GM12891 (cell line): ENCODE measurements at regions not wholly inside any gene's neighbourhood (a gene's known extent, or its start where the extent isn't known, plus 50 kb on each side); places are given as distances from the start of the nearest gene placed in this dataset.
"Not testable (repeated sequence)": the region's sequence is repeated elsewhere in the genome, so short reads cannot be mapped to it uniquely, and the experiment has no call there.

Experiments used
- DNase-seq: peaks from one replicate; pipeline ENCODE4 v3.0.0; 2011; ENCODE audit warnings: low spot score; ENCODE audit not compliant: insufficient read length
- FAIRE-seq: peaks from 2 replicates; lab custom pipeline; 2011; peaks lifted over from hg19 to GRCh38; lab: Jason Lieb, UNC
- PAX5 ChIP-seq: IDR thresholded peaks from 2 replicates; pipeline ENCODE4 v1.6.1; 2011; ENCODE audit warnings: low read length, moderate library complexity, mild to moderate bottlenecking; ENCODE audit not compliant: insufficient read depth, severe bottlenecking
- POLR2A ChIP-seq: IDR thresholded peaks from 2 replicates; pipeline ENCODE4 v1.6.1; 2011; ENCODE audit warnings: low read depth, low read length, control low read depth
- POLR2AphosphoS5 ChIP-seq: IDR thresholded peaks from 2 replicates; pipeline ENCODE4 v1.6.1; 2011; ENCODE audit warnings: low read depth, low read length, control low read depth
- POU2F2 ChIP-seq: IDR thresholded peaks from 2 replicates; pipeline ENCODE4 v1.6.1; 2011; ENCODE audit warnings: low read depth, mild to moderate bottlenecking, control low read depth, low read length, moderate library complexity
- SPI1 ChIP-seq: IDR thresholded peaks from 2 replicates; pipeline ENCODE4 v1.6.1; 2011; ENCODE audit warnings: low read depth, low read length, control low read depth
- TAF1 ChIP-seq: IDR thresholded peaks from 2 replicates; pipeline ENCODE4 v1.6.1; 2011; ENCODE audit warnings: low read depth, low read length, control low read depth

GRCh38 chr4:13918991-13919441 is 291.5 kb upstream of the BOD1L1 start:
- FAIRE-seq, result no peak
- no peak for TF ChIP-seq POU2F2
- TF ChIP-seq PAX5, result no peak
- TF ChIP-seq SPI1, result no peak
- no peak for TF ChIP-seq TAF1
- TF ChIP-seq POLR2A, result no peak
- no peak for TF ChIP-seq POLR2AphosphoS5
- no peak for DNase-seq

DNA sequence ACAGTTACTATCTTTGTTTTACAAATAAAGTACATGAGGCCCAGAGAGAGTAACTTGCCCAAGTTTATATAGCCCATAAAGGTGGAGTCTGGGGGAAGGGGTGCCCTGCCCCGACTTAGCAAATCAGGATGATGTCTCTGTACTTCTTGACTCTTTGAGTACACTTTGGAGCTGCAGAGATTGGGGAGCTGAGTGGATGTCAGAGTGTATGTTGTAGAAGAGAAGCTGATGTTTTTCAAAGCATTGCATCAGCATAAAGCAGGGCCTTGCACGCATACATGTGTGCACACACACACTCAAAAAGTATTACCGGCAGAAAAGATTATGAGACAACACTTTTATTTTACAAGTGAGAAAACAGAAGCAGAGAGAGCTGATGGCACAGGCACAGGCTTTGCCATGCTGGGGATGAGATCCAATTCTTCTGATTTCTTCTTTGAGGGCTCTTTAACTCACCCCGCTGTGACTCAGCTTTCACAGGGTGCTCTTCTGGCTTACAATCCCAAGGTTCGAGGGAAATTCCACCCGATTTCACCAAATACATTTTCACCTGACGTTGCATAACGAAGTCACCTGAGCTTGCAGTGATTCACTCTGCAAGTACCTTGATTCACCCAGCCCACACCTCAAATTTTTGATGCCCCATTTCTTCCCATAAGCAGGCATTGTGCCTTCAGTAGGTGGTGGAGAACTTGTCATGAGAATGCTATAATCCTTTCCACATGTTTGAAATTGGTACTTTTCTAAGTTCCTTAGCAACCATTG is 292.8 kb upstream of the BOD1L1 start:
- FAIRE-seq, result no peak
- DNase-seq, result no peak
- no peak for TF ChIP-seq TAF1
- TF ChIP-seq SPI1, result no peak
- TF ChIP-seq POU2F2, result no peak
- no peak for TF ChIP-seq POLR2A
- no peak for TF ChIP-seq POLR2AphosphoS5
- no peak for TF ChIP-seq PAX5

DNA sequence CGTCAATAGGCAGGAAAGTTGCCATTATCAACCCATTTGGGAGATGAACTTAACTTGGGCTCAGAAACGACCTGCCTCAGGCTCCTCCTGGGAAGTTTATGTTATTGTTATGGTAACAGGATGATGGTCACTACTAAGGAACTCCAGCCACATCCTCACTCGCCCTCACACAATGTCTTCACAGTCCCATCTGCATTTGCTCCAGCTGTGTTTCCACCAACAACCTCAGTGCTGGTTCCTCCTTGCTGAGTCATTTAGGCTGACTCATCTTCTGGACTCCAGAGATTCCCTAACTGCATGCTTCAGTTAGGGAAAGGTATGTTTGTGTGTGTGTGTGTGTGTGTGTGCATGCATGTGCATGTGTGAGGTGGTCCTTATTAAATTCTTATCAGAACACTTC is 293.4 kb upstream of the BOD1L1 start:
- FAIRE-seq (no peak), DNase-seq (no peak)
- TF ChIP-seq PAX5, result no peak
- TF ChIP-seq POLR2AphosphoS5, result no peak
- TF ChIP-seq SPI1, result no peak
- TF ChIP-seq POLR2A, result no peak

GRCh38 chr4:13921805-13922204 is 294.3 kb upstream of the BOD1L1 start:
- no peak for DNase-seq
- no peak for FAIRE-seq
- TF ChIP-seq TAF1 (no peak), POLR2AphosphoS5 (no peak), PAX5 (no peak), SPI1 (no peak), POLR2A (no peak), POU2F2 (no peak)

DNA sequence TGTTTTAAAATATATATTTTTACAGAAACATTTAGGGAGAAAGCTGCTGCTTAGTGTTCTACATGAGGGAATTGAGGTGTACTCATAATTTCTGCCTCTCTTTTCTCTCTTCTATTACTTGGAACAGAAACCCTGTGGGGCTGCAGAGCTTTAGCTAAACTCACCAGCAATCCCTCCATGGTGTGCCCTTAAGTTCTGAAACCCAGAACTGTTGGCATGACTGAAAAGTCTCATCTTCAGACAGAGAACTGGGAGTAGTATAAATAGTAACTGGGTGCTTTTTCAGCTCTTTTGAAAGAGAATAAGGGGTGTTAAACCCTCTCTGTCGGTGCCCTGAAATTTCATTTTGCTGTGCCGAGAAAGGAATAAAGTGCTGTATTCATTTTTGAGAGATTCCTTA is 294.9 kb upstream of the BOD1L1 start:
- FAIRE-seq, result no peak
- TF ChIP-seq PAX5, result no peak
- no peak for TF ChIP-seq POLR2A
- TF ChIP-seq POU2F2, result no peak
- TF ChIP-seq SPI1, result no peak
- TF ChIP-seq POLR2AphosphoS5, result no peak
- no peak for TF ChIP-seq TAF1
- no peak for DNase-seq

GRCh38 chr4:13922873-13923645 is 295.5 kb upstream of the BOD1L1 start:
- DNase-seq (no peak), FAIRE-seq (no peak)
- TF ChIP-seq POLR2A (no peak), PAX5 (no peak), SPI1 (no peak), POLR2AphosphoS5 (no peak)

GRCh38 chr4:13924900-13925299 is 297.4 kb upstream of the BOD1L1 start:
- DNase-seq, result not testable (repeated sequence)

DNA sequence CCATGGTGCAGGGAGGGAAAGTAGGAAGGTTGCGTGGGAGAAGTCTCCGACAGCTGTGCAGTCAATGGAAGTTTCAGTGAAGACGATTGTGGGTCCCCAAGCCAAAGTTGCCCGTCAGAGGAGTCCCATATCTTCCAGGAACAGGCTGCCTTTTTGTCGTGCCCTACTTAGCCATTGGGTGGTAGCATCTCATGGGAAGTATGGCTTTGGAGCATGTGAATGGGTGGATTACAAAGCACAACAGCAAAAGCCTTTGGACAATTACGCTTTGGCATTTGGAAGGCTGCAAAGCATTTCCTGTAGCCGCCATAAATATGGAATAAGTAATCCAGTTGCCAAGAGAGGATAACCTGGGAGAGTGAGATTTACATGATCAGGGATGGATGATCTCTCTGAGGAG is 300.7 kb upstream of the BOD1L1 start:
- TF ChIP-seq PAX5 (no peak), TAF1 (no peak), SPI1 (no peak), POU2F2 (no peak), POLR2A (no peak), POLR2AphosphoS5 (no peak)
- FAIRE-seq (no peak), DNase-seq (no peak)

More at GRCh38 chr4:13924900-13925299, 297.4 kb upstream of the BOD1L1 start:
- FAIRE-seq, result not testable (repeated sequence)

- TF ChIP-seq SPI1 (no peak), POLR2A (no peak), POU2F2 (no peak), POLR2AphosphoS5 (no peak), TAF1 (no peak), PAX5 (no peak)
- DNase-seq (no peak), FAIRE-seq (no peak)
These were observed 302.6 kb upstream of the BOD1L1 start for GRCh38 chr4:13930155-13930554.

DNA sequence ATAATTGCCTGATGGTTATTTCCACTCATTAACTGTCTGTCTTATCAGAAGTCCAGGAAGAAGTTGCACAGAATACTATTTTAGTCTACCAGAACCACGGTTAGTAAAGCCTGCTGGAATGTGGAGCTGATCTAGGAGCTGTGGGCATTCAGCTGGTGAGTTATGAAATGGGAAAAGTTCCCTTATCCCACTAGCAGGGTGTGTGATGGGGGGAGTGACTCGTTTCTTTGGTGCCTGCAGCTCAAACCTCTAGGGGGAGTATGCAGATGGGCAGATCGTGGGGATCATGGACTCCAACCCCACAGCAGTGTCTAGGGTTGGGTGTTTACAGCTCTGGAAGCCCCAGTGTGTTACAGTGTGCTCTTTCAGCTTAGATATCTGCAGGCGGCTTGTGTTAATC is 305.7 kb upstream of the BOD1L1 start:
- TF ChIP-seq POLR2A, result no peak
- TF ChIP-seq POLR2AphosphoS5, result no peak
- TF ChIP-seq PAX5, result no peak
- no peak for TF ChIP-seq POU2F2
- no peak for TF ChIP-seq SPI1
- TF ChIP-seq TAF1, result no peak
- DNase-seq (no peak), FAIRE-seq (no peak)

DNA sequence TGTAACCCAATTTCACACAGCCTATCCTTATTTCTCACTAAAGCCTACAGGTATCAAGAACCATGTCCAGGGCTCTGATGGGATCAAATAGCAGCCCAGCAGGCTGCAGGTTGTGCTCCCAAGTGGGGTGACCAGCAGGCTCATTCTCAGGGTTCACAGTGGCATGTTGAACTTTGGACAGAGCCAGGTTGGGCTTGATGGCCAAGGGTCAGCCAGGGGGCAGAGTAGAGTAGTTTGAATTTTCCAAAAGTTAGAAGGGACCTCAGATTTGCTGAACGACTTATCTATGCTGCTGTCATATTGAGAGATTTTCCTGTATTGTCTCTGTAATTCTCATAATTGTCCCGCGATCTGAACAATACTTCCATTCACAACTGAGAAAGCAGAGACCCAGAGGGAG is 310.8 kb upstream of the BOD1L1 start:
- FAIRE-seq (no peak), DNase-seq (no peak)

More for the DNA sequence above, 310.8 kb upstream of the BOD1L1 start:
- TF ChIP-seq POLR2A (no peak), POLR2AphosphoS5 (no peak), TAF1 (no peak), PAX5 (no peak), POU2F2 (no peak), SPI1 (no peak)
